Spinal cord (tissue), 9 donors: ENCODE measurements at regions not wholly inside any gene's neighbourhood (a gene's known extent, or its start where the extent isn't known, plus 50 kb on each side); places are given as distances from the start of the nearest gene placed in this dataset.
A peak's percentile ranks its signal among the peaks of the same experiment; 100 is the strongest.

Source experiments
- DNase-seq, 6 donors: peaks; one replicate each; pipeline versions ENCODE4 v3.0.0 to v3.0.0-alpha.2; 2013 to 2015; ENCODE audit warnings: low spot score in 6 of 6, low read depth in 4 of 6
- H3K27ac ChIP-seq: one replicate; pipeline ENCODE4 v1.5.1; 2013; ENCODE audit warnings: low read depth, low read length, control low read depth
- H3K27me3 ChIP-seq: one replicate; pipeline ENCODE4 v1.6.1; 2013; ENCODE audit warnings: low read length; ENCODE audit not compliant: control insufficient read depth, insufficient read depth
- H3K36me3 ChIP-seq: one replicate; pipeline ENCODE4 v1.6.1; 2013; ENCODE audit warnings: low read length; ENCODE audit not compliant: control insufficient read depth, insufficient read depth
- H3K4me1 ChIP-seq: one replicate; pipeline ENCODE4 v1.6.1; 2013; ENCODE audit warnings: low read length; ENCODE audit not compliant: control insufficient read depth, insufficient read depth
- H3K4me3 ChIP-seq: one replicate; pipeline ENCODE4 v1.5.1; 2013; ENCODE audit warnings: low read depth, low read length, control low read depth
- H3K9me3 ChIP-seq: one replicate; pipeline ENCODE4 v1.6.1; 2013; ENCODE audit warnings: low read length; ENCODE audit not compliant: control insufficient read depth, insufficient read depth
- WGBS: methylation state at CpG from one replicate; pipeline ENCODE4 v1.1.5; 2013; ENCODE audit warnings: missing lambda C conversion rate; ENCODE audit not compliant: insufficient coverage; 5-methylcytosine and 5-hydroxymethylcytosine counted together
- donor health status: healthy.

GRCh38 chr1:29749024-29749945 is 513.0 kb downstream of the PTPRU start:
- Histone ChIP-seq H3K4me3 (no peak overlapping the region), H3K9me3 (no peaks in the 10 kb centered on the region), H3K4me1 (peaks cover 14% of the 10 kb centered on the region), H3K27ac (no peak overlapping the region), H3K27me3 (no peaks in the 10 kb centered on the region), H3K36me3 (no peaks in the 10 kb centered on the region)
- DNase-seq = peak in 5 of 6 donors; percentile 21 to 97 (median 44)
- WGBS = 38% methylated on average over 3 of the region's 6 CpGs

GRCh38 chr1:29747196-29747595 is 510.9 kb downstream of the PTPRU start:
- no peak overlapping the region for H3K4me3 ChIP-seq
- DNase-seq = no peak
- WGBS = 94% methylated on average over 3 of the region's 3 CpGs
- H3K36me3 ChIP-seq = no peaks in the 10 kb centered on the region
- no peak overlapping the region for H3K27ac ChIP-seq
- H3K9me3 ChIP-seq = no peaks in the 10 kb centered on the region
- H3K27me3 ChIP-seq = no peaks in the 10 kb centered on the region
- peaks cover 9% of the 10 kb centered on the region for H3K4me1 ChIP-seq

- Histone ChIP-seq H3K36me3 (no peaks in the 10 kb centered on the region), H3K9me3 (no peaks in the 10 kb centered on the region), H3K4me1 (peaks cover 9% of the 10 kb centered on the region), H3K27ac (no peak overlapping the region), H3K27me3 (no peaks in the 10 kb centered on the region), H3K4me3 (no peak overlapping the region)
- no peak for DNase-seq
- WGBS = 78% methylated on average over 5 of the region's 5 CpGs
Measured at GRCh38 chr1:29746076-29746665, 509.8 kb downstream of the PTPRU start.

- Histone ChIP-seq H3K27ac (no peak overlapping the region), H3K9me3 (no peaks in the 10 kb centered on the region), H3K4me1 (peaks cover 9% of the 10 kb centered on the region), H3K27me3 (no peaks in the 10 kb centered on the region), H3K36me3 (no peaks in the 10 kb centered on the region), H3K4me3 (no peak overlapping the region)
- WGBS = 63% methylated on average over 3 of the region's 6 CpGs
- DNase-seq = no peak
Measured at GRCh38 chr1:29744684-29745490, 508.6 kb downstream of the PTPRU start.

GRCh38 chr1:29743931-29744330 is 507.6 kb downstream of the PTPRU start:
- H3K27ac ChIP-seq = no peak overlapping the region
- 80% methylated on average over 7 of the region's 7 CpGs for WGBS
- no peaks in the 10 kb centered on the region for H3K36me3 ChIP-seq
- H3K4me3 ChIP-seq = no peak overlapping the region
- H3K27me3 ChIP-seq = no peaks in the 10 kb centered on the region
- H3K4me1 ChIP-seq = peaks cover 9% of the 10 kb centered on the region
- H3K9me3 ChIP-seq = no peaks in the 10 kb centered on the region
- no peak for DNase-seq

GRCh38 chr1:29743264-29743663 is 506.9 kb downstream of the PTPRU start:
- no peak overlapping the region for H3K27ac ChIP-seq
- H3K36me3 ChIP-seq = no peaks in the 10 kb centered on the region
- no peaks in the 10 kb centered on the region for H3K27me3 ChIP-seq
- WGBS = 94% methylated on average over 4 of the region's 5 CpGs
- peaks cover 9% of the 10 kb centered on the region for H3K4me1 ChIP-seq
- H3K9me3 ChIP-seq = no peaks in the 10 kb centered on the region
- H3K4me3 ChIP-seq = no peak overlapping the region
- no peak for DNase-seq

- Histone ChIP-seq H3K36me3 (no peaks in the 10 kb centered on the region), H3K27me3 (no peaks in the 10 kb centered on the region), H3K27ac (no peak overlapping the region), H3K4me1 (peaks cover 4% of the 10 kb centered on the region), H3K9me3 (no peaks in the 10 kb centered on the region), H3K4me3 (no peak overlapping the region)
- 69% methylated on average over 1 of the region's 1 CpG for WGBS
- DNase-seq = no peak
Measured at GRCh38 chr1:29739176-29739575, 502.9 kb downstream of the PTPRU start.

GRCh38 chr1:29736582-29737188 is 500.4 kb downstream of the PTPRU start:
- H3K4me3 ChIP-seq = no peak overlapping the region
- H3K9me3 ChIP-seq = no peaks in the 10 kb centered on the region
- H3K27ac ChIP-seq = no peak overlapping the region
- no peaks in the 10 kb centered on the region for H3K36me3 ChIP-seq
- 100% methylated on average over 1 of the region's 5 CpGs for WGBS
- H3K4me1 ChIP-seq = no peaks in the 10 kb centered on the region
- no peaks in the 10 kb centered on the region for H3K27me3 ChIP-seq
- DNase-seq = peak in 1 of 6 donors; percentile 65

GRCh38 chr1:29732453-29732852 is 496.1 kb downstream of the PTPRU start:
- H3K9me3 ChIP-seq = no peaks in the 10 kb centered on the region
- no peaks in the 10 kb centered on the region for H3K27me3 ChIP-seq
- no peak overlapping the region for H3K4me3 ChIP-seq
- no peaks in the 10 kb centered on the region for H3K4me1 ChIP-seq
- no peak overlapping the region for H3K27ac ChIP-seq
- 78% methylated on average over 3 of the region's 3 CpGs for WGBS
- no peaks in the 10 kb centered on the region for H3K36me3 ChIP-seq
- no peak for DNase-seq
